ENCODE measurements at regions not wholly inside any gene's neighbourhood (a gene's known extent, or its start where the extent isn't known, plus 50 kb on each side); places are given as distances from the start of the nearest gene placed in this dataset.

- TF ChIP-seq ZMAT4 (CRISPR knock-in tag; IDR thresholded peaks at IDR 0.05) (no peak), ZNF425 (CRISPR knock-in tag; conservative IDR thresholded peaks at IDR 0.05) (no peak), ZNF532 (CRISPR knock-in tag; IDR thresholded peaks at IDR 0.05; ENCODE audit: borderline replicate concordance) (no peak), ZNF317 (CRISPR knock-in tag; IDR thresholded peaks at IDR 0.05; ENCODE audit: borderline replicate concordance, low read depth) (no peak), STAT6 (CRISPR knock-in tag; conservative IDR thresholded peaks at IDR 0.05; ENCODE audit: low read depth) (no peak), SMAD4 (CRISPR knock-in tag; IDR thresholded peaks at IDR 0.05) (no peak), MXD4 (CRISPR knock-in tag; IDR thresholded peaks at IDR 0.05; ENCODE audit: borderline replicate concordance) (no peak)
These were observed 58.8 kb upstream of the ADGRA1 start (continued) for GRCh38 chr10:133028956-133029355.

- DNase-seq (ENCODE audit: low spot score) (no peak), ATAC-seq (no peak)
- H3K27ac Mint-ChIP-seq: no peak overlapping the region
- no peaks in the 10 kb centered on the region for H3K9me3 Mint-ChIP-seq
- no peak for TF ChIP-seq ZBTB21 (CRISPR knock-in tag; IDR thresholded peaks at IDR 0.05; ENCODE audit: borderline replicate concordance)
- peaks cover 27% of the 10 kb centered on the region for H3K27me3 Mint-ChIP-seq (ENCODE audit: low read depth)
- ChIA-PET POLR2A (no interaction called here), CTCF (no interaction called here)
- H3K4me3 Mint-ChIP-seq: no peak overlapping the region
- H3K36me3 Mint-ChIP-seq: no peaks in the 10 kb centered on the region
- H3K4me1 Mint-ChIP-seq: peaks cover 24% of the 10 kb centered on the region
These were observed 59.6 kb upstream of the ADGRA1 start for GRCh38 chr10:133028158-133028557.

GRCh38 chr10:133027482-133027881 lies 60.2 kb upstream of the ADGRA1 start:
- H3K4me1 Mint-ChIP-seq: peaks cover 24% of the 10 kb centered on the region
- H3K27ac Mint-ChIP-seq: peak overlapping the region; percentile 68; the same call in 1 of the 2 replicates
- DNase-seq (ENCODE audit: low spot score) (no peak), ATAC-seq (no peak)
- H3K36me3 Mint-ChIP-seq: no peaks in the 10 kb centered on the region
- CTCF ChIA-PET: no interaction called here
- H3K4me3 Mint-ChIP-seq: no peak overlapping the region
- POLR2A ChIA-PET: no interaction called here
- peaks cover 27% of the 10 kb centered on the region for H3K27me3 Mint-ChIP-seq (ENCODE audit: low read depth)
- no peaks in the 10 kb centered on the region for H3K9me3 Mint-ChIP-seq
- TF ChIP-seq ZNF532 (CRISPR knock-in tag; IDR thresholded peaks at IDR 0.05; ENCODE audit: borderline replicate concordance): no peak
- TF ChIP-seq TEAD1 (CRISPR knock-in tag; IDR thresholded peaks at IDR 0.05): no peak
- no peak for TF ChIP-seq PREB (CRISPR knock-in tag; IDR thresholded peaks at IDR 0.05; ENCODE audit: borderline replicate concordance)
- TF ChIP-seq ZNF138 (CRISPR knock-in tag; conservative IDR thresholded peaks at IDR 0.05): no peak
- no peak for TF ChIP-seq ARID4B (CRISPR knock-in tag; IDR thresholded peaks at IDR 0.05; ENCODE audit: borderline replicate concordance)

All from WTC11 (cell line).